ENCODE measurements at regions not wholly inside any gene's neighbourhood (a gene's known extent, or its start where the extent isn't known, plus 50 kb on each side); places are given as distances from the start of the nearest gene placed in this dataset.

DNA sequence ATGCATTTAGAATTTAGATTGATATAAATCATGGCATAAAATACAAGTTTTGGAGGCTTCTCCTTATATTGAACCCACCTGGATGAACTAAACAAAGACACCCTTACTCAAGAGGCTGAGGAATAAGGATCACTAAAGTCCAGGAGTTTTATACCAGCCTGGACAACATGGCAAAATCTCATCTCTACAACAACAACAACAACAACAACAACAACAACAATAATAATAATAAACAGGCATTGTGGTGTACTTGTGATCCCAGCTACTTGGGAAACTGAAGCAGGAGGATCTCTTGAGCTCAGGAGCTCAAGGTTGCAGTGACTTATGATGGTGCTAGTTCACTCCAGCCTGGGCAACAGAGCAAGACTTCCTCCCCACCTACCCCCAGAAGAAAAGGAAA lies 558.0 kb downstream of the TOX3 start:
- TF ChIP-seq, protein P1, sequence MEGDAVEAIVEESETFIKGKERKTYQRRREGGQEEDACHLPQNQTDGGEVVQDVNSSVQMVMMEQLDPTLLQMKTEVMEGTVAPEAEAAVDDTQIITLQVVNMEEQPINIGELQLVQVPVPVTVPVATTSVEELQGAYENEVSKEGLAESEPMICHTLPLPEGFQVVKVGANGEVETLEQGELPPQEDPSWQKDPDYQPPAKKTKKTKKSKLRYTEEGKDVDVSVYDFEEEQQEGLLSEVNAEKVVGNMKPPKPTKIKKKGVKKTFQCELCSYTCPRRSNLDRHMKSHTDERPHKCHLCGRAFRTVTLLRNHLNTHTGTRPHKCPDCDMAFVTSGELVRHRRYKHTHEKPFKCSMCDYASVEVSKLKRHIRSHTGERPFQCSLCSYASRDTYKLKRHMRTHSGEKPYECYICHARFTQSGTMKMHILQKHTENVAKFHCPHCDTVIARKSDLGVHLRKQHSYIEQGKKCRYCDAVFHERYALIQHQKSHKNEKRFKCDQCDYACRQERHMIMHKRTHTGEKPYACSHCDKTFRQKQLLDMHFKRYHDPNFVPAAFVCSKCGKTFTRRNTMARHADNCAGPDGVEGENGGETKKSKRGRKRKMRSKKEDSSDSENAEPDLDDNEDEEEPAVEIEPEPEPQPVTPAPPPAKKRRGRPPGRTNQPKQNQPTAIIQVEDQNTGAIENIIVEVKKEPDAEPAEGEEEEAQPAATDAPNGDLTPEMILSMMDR (conservative IDR thresholded peaks at IDR 0.05; ENCODE audit: low read length): no peak
- TF ChIP-seq EZH2phosphoT487 (IDR thresholded peaks at IDR 0.05; ENCODE audit: borderline replicate concordance, low read depth, low read length): no peak

All from OCI-LY7 (cell line).